ENCODE measurements at regions not wholly inside any gene's neighbourhood (a gene's known extent, or its start where the extent isn't known, plus 50 kb on each side); places are given as distances from the start of the nearest gene placed in this dataset.

GRCh38 chr10:130817674-130818073, 493.8 kb downstream of the TCERG1L start:
- H3K9me3 ChIP-seq (ENCODE audit: control insufficient read depth, insufficient read depth, low read length), result peaks cover 31% of the 10 kb centered on the region
- no peak overlapping the region for H3K18ac ChIP-seq (ENCODE audit: low read depth, low read length)
- no peak overlapping the region for H3K56ac ChIP-seq (ENCODE audit: extremely low read depth, insufficient read depth, low read length)
- no peak overlapping the region for H2BK120ac ChIP-seq (ENCODE audit: low read depth, low read length)
- no peak overlapping the region for H4K91ac ChIP-seq (ENCODE audit: insufficient read depth, low read depth, low read length)
- H4K5ac ChIP-seq (ENCODE audit: low read depth, low read length), result no peak overlapping the region
- H3K4me2 ChIP-seq (ENCODE audit: low read depth, low read length), result no peak overlapping the region
- no peak overlapping the region for H3K14ac ChIP-seq (replicated peaks; ENCODE audit: low read depth, low read length)
- ATAC-seq (ENCODE audit: low read depth) (no peak), DNase-seq (no peak)
- H2AFZ ChIP-seq (replicated peaks; ENCODE audit: low read length, poor library complexity), result no peak overlapping the region
- H3K27me3 ChIP-seq (ENCODE audit: control insufficient read depth, insufficient read depth, low read length), result no peaks in the 10 kb centered on the region
- BruUV-seq (replicated peaks), result no TSS peak
- no peak overlapping the region for H3K4ac ChIP-seq (ENCODE audit: low read depth, low read length)
- intact Hi-C loops (cut with micrococcal nuclease) (no loop called here), dilution Hi-C loops (cut with HindIII; ENCODE audit: low sequenced_read_pairs, unreplicated experiment) (no loop called here), in situ Hi-C loops (cut with MboI; ENCODE audit: low sequenced_read_pairs) (no loop called here)
- no peaks in the 10 kb centered on the region for H3K36me3 ChIP-seq (ENCODE audit: control insufficient read depth, insufficient read depth, low read length)
- POLR2A ChIA-PET (ENCODE audit: unreplicated experiment), result no interaction called here
- no peak overlapping the region for H3K23ac ChIP-seq (ENCODE audit: low read depth, low read length)
- no peaks in the 10 kb centered on the region for H3K79me1 ChIP-seq (ENCODE audit: low read depth in 1 of 2, low read length in 2 of 2)
- WGBS, 2 experiments (ENCODE audit: extremely low coverage in 2 of 2, insufficient read length in 1 of 2), result no CpG with 5 or more reads among the region's 6 CpGs
- H4K20me1 ChIP-seq (ENCODE audit: insufficient read depth, low read length), result no peaks in the 10 kb centered on the region
- H3K4me3 ChIP-seq (ENCODE audit: insufficient read depth, low read depth, low read length), result no peak overlapping the region
- H2AK9ac ChIP-seq (replicated peaks; ENCODE audit: low read depth, low read length, poor library complexity), result no peak overlapping the region
- H2AK5ac ChIP-seq (ENCODE audit: low read depth, low read length), result no peak overlapping the region
- H3K27ac ChIP-seq (ENCODE audit: insufficient read depth, low read length), result no peak overlapping the region
- H3K4me1 ChIP-seq (ENCODE audit: control insufficient read depth, insufficient read depth, low read length), result no peaks in the 10 kb centered on the region
- no peaks in the 10 kb centered on the region for H3K9me1 ChIP-seq (ENCODE audit: insufficient read depth, low read length)
- H3K9ac ChIP-seq (ENCODE audit: low read depth, low read length), result no peak overlapping the region
- no peak for TF ChIP-seq RCOR1 (IDR thresholded peaks at IDR 0.05; ENCODE audit: insufficient replicate concordance, low read length)
- TF ChIP-seq FOS (IDR thresholded peaks at IDR 0.05; ENCODE audit: low read depth, low read length), result no peak
- TF ChIP-seq CEBPB (IDR thresholded peaks at IDR 0.05; ENCODE audit: low read depth, low read length), result no peak
- no peak for TF ChIP-seq ELK1 (IDR thresholded peaks at IDR 0.05; ENCODE audit: borderline replicate concordance, low read depth, low read length)
- no peak for TF ChIP-seq MAFK (IDR thresholded peaks at IDR 0.05; ENCODE audit: low read depth, low read length)
- no peak for TF ChIP-seq USF2 (IDR thresholded peaks at IDR 0.05; ENCODE audit: low read depth, low read length)
- TF ChIP-seq POLR2A (IDR thresholded peaks at IDR 0.05; ENCODE audit: low read depth, low read length), result no peak
- no peak for TF ChIP-seq MXI1 (IDR thresholded peaks at IDR 0.05; ENCODE audit: borderline replicate concordance, low read depth, low read length)
- TF ChIP-seq CTCF (conservative IDR thresholded peaks at IDR 0.05; ENCODE audit: low read depth, low read length), result no peak
- no peak overlapping the region for H2BK15ac ChIP-seq (ENCODE audit: low read depth, low read length)
- CTCF ChIA-PET, result no interaction called here
- H4K8ac ChIP-seq (ENCODE audit: low read depth in 2 of 2, low read length in 2 of 2), result no peak overlapping the region
- H2BK5ac ChIP-seq (ENCODE audit: low read depth, low read length, poor library complexity, severe bottlenecking), result no peak overlapping the region
- no peak overlapping the region for H2BK20ac ChIP-seq (ENCODE audit: low read depth, low read length)
